Body of pancreas (tissue), 4 donors: ENCODE measurements at regions not wholly inside any gene's neighbourhood (a gene's known extent, or its start where the extent isn't known, plus 50 kb on each side); places are given as distances from the start of the nearest gene placed in this dataset.

Experiments used
- POLR2A ChIP-seq, 3 donors: fragments of 450-650 bp; IDR thresholded peaks; one replicate each; pipeline ENCODE4 v1.6.1; 2016; ENCODE audit warnings: antibody characterized with exemption in 3 of 3, mild to moderate bottlenecking in 2 of 3
- TF ChIP-seq, protein P1 (sequence below), 7 experiments: fragments of 450-650 bp in 4 of 7; fragments of 200-600 bp in 3 of 7; sonication (generic) in 3 of 7; IDR thresholded peaks; one replicate each; pipeline ENCODE4 v1.5.1; 2016 to 2019; ENCODE audit warnings: antibody characterized with exemption in 7 of 7

DNA sequence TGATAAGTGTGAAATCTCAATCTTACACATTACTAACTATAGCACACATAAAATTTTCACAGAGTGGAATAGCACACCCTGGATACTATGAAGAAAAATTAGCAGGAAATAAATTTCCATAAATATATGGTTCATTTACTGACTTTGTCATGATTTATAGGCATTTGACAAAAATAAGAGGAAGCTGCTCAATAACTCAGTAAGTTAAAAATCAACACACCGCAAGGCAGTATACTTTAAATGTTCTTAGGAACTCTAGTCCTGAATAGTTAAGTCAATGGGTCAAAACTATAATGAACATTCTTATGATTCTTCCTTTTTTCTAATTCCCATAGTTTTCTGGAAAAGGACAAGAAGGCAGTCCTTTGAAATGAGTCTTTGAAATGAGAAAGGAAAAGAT is 1557.8 kb upstream of the RAG2 start:
- TF ChIP-seq, protein P1, sequence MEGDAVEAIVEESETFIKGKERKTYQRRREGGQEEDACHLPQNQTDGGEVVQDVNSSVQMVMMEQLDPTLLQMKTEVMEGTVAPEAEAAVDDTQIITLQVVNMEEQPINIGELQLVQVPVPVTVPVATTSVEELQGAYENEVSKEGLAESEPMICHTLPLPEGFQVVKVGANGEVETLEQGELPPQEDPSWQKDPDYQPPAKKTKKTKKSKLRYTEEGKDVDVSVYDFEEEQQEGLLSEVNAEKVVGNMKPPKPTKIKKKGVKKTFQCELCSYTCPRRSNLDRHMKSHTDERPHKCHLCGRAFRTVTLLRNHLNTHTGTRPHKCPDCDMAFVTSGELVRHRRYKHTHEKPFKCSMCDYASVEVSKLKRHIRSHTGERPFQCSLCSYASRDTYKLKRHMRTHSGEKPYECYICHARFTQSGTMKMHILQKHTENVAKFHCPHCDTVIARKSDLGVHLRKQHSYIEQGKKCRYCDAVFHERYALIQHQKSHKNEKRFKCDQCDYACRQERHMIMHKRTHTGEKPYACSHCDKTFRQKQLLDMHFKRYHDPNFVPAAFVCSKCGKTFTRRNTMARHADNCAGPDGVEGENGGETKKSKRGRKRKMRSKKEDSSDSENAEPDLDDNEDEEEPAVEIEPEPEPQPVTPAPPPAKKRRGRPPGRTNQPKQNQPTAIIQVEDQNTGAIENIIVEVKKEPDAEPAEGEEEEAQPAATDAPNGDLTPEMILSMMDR (IDR thresholded peaks at IDR 0.05), result no peak
- no peak for TF ChIP-seq POLR2A (IDR thresholded peaks at IDR 0.05)
